HepG2 (cell line): ENCODE measurements at regions not wholly inside any gene's neighbourhood (a gene's known extent, or its start where the extent isn't known, plus 50 kb on each side); places are given as distances from the start of the nearest gene placed in this dataset.
A peak's percentile ranks its signal among the peaks of the same experiment; 100 is the strongest.

ENCODE experiments used
- AHDC1 ChIP-seq: sonication (generic); formaldehyde crosslinking; IDR thresholded peaks from 2 replicates; pipeline ENCODE4 v1.5.1; 2020; ENCODE audit warnings: mild to moderate bottlenecking, missing genetic modification reagents, borderline replicate concordance
- ASH2L ChIP-seq: fragments of 300-600, 200-600 bp; sonication (generic); IDR thresholded peaks from 2 replicates; pipeline ENCODE4 v1.7.0; 2017; ENCODE audit warnings: low read depth, mild to moderate bottlenecking, moderate library complexity, mixed read lengths, low read length; ENCODE audit not compliant: insufficient read length
- ATF7 ChIP-seq, 2 experiments: fragments of 450-650 bp in 1 of 2; sonication (generic) in 1 of 2; formaldehyde crosslinking in 1 of 2; IDR thresholded peaks; 2 replicates each; pipeline versions ENCODE4 v1.4.0 to v1.6.1; 2016 to 2020; ENCODE audit warnings: antibody characterized with exemption in 1 of 2, mild to moderate bottlenecking in 1 of 2, missing genetic modification reagents in 1 of 2
- ATM ChIP-seq: fragments of 450-650 bp; IDR thresholded peaks from 2 replicates; pipeline ENCODE4 v1.7.1; 2017; ENCODE audit warnings: mild to moderate bottlenecking, borderline replicate concordance
- CENPT ChIP-seq: sonication (generic); formaldehyde crosslinking; IDR thresholded peaks from 2 replicates; pipeline ENCODE4 v1.8.0; 2022; ENCODE audit warnings: low read depth, mild to moderate bottlenecking, moderate library complexity, missing genetic modification reagents
- GTF2F1 ChIP-seq: fragments of 150-350 bp; IDR thresholded peaks from 2 replicates; pipeline ENCODE4 v1.6.1; 2014; ENCODE audit warnings: low read length
- HIC2 ChIP-seq: sonication (generic); formaldehyde crosslinking; IDR thresholded peaks from 2 replicates; pipeline ENCODE4 v1.9.0; 2022; ENCODE audit warnings: low read depth, missing genetic modification reagents
- HNRNPUL1 ChIP-seq: fragments of 200-400 bp; formaldehyde crosslinking; IDR thresholded peaks from 2 replicates; pipeline ENCODE4 v1.6.1; 2017; ENCODE audit warnings: low read depth, mild to moderate bottlenecking, low read length, moderate library complexity
- HOMEZ ChIP-seq: IDR thresholded peaks from 2 replicates; pipeline ENCODE4 v1.6.1; 2016; ENCODE audit warnings: low read depth
- KLF11 ChIP-seq: IDR thresholded peaks from 2 replicates; pipeline ENCODE4 v1.6.1; 2016; ENCODE audit warnings: missing compliant biosample characterization
- KLF16 ChIP-seq, 2 experiments: sonication (generic) in 1 of 2; formaldehyde crosslinking in 1 of 2; IDR thresholded peaks; 2 replicates each; pipeline versions ENCODE4 v1.6.1 to v1.8.0; 2016 to 2023; ENCODE audit warnings: missing genetic modification reagents in 2 of 2, missing compliant biosample characterization in 1 of 2
- LCORL ChIP-seq, 2 experiments: fragments of 450-650 bp in 1 of 2; sonication (generic) in 1 of 2; formaldehyde crosslinking in 1 of 2; IDR thresholded peaks; 2 replicates each; pipeline versions ENCODE4 v1.5.0 to v1.6.1; 2017 to 2020; ENCODE audit warnings: antibody characterized with exemption in 1 of 2, missing genetic modification reagents in 1 of 2
- MED1 ChIP-seq: sonication (generic); formaldehyde crosslinking; IDR thresholded peaks from 2 replicates; pipeline ENCODE4 v1.4.0; 2020; ENCODE audit warnings: missing genetic modification reagents
- MNT ChIP-seq: fragments of 450-650 bp; IDR thresholded peaks from 2 replicates; pipeline ENCODE4 v1.6.1; 2016
- SALL1 ChIP-seq: sonication (generic); formaldehyde crosslinking; IDR thresholded peaks from 2 replicates; pipeline ENCODE4 v1.8.0; 2022; ENCODE audit warnings: mild to moderate bottlenecking, missing genetic modification reagents
- THAP11 ChIP-seq: IDR thresholded peaks from 2 replicates; pipeline ENCODE4 v1.6.1; 2016; ENCODE audit warnings: missing biosample characterization, missing genetic modification reagents
- YEATS4 ChIP-seq: sonication (generic); formaldehyde crosslinking; IDR thresholded peaks from 2 replicates; pipeline ENCODE4 v1.4.0; 2020; ENCODE audit warnings: missing genetic modification reagents, borderline replicate concordance
- ZFP37 ChIP-seq: sonication (generic); formaldehyde crosslinking; IDR thresholded peaks from 2 replicates; pipeline ENCODE4 v1.4.0; 2020; ENCODE audit warnings: missing genetic modification reagents, borderline replicate concordance
- ZNF12 ChIP-seq: sonication (generic); formaldehyde crosslinking; IDR thresholded peaks from 2 replicates; pipeline ENCODE4 v1.5.0; 2020; ENCODE audit warnings: missing genetic modification reagents
- ZNF740 ChIP-seq: sonication (generic); formaldehyde crosslinking; IDR thresholded peaks from 2 replicates; pipeline ENCODE4 v1.4.0; 2020; ENCODE audit warnings: missing genetic modification reagents

GRCh38 chr5:109524555-109524954 is 114.8 kb upstream of the PJA2 start (continued):
- TF ChIP-seq MNT (no peak), HOMEZ (peak; percentile 61; the same call in 1 of the 2 replicates), LCORL (IDR thresholded peaks at IDR 0.05) (no peak), LCORL (CRISPR knock-in tag; IDR thresholded peaks at IDR 0.05) (peak; percentile 25; the same call in 1 of the 2 replicates), ASH2L (no peak), KLF16 (CRISPR knock-in tag; IDR thresholded peaks at IDR 0.05) (no peak), YEATS4 (CRISPR knock-in tag) (no peak), THAP11 (CRISPR knock-in tag) (no peak), AHDC1 (CRISPR knock-in tag) (peak; percentile 74; the same call in 1 of the 2 replicates), HNRNPUL1 (no peak), HIC2 (CRISPR knock-in tag) (no peak), ATM (no peak), SALL1 (CRISPR knock-in tag) (peak; percentile 97), KLF11 (CRISPR knock-in tag) (no peak), ZNF12 (no peak), MED1 (CRISPR knock-in tag) (peak; percentile 46; the same call in 1 of the 2 replicates), ZFP37 (CRISPR knock-in tag) (no peak), CENPT (CRISPR knock-in tag) (no peak), ZNF740 (CRISPR knock-in tag) (no peak), ATF7 (IDR thresholded peaks at IDR 0.05) (no peak), ATF7 (CRISPR knock-in tag; IDR thresholded peaks at IDR 0.05) (no peak), GTF2F1 (no peak)
